GM12878 (cell line): ENCODE measurements at regions not wholly inside any gene's neighbourhood (a gene's known extent, or its start where the extent isn't known, plus 50 kb on each side); places are given as distances from the start of the nearest gene placed in this dataset.

Experiments
- ATAC-seq: fragments of 200-7000 bp; cut with Tn5 transposase; 3 replicates; pipeline ENCODE4 v1.9.1; 2020; ENCODE audit warnings: mild to moderate bottlenecking, moderate library complexity
- BruUV-seq: library from RNA; stranded (reverse); fragments of 400-500 nt; replicated peaks from 2 replicates; lab custom pipeline; 2021; lab: Mats Ljungman, UMichigan
- CTCF ChIA-PET: fragments of 300-600 bp; sonication (Branson Sonifier 250); formaldehyde crosslinking; extraction: SDS; loops from one replicate; lab custom pipeline; 2021; ENCODE audit warnings: inconsistent platforms; lab: Yijun Ruan, JAX
- POLR2A ChIA-PET: fragments of 350-600 bp; formaldehyde crosslinking; extraction: SDS; loops from one replicate; lab custom pipeline; 2021; ENCODE audit warnings: inconsistent platforms; lab: Charles Lee
- RAD21 ChIA-PET: fragments of 300-600 bp; sonication (Branson Sonifier 250); formaldehyde crosslinking; loops from one replicate; lab custom pipeline; 2023; ENCODE audit warnings: antibody characterized with exemption; ENCODE audit not compliant: unreplicated experiment; lab: Charles Lee
- SMC1A ChIA-PET: fragments of 300-600 bp; sonication (Branson Sonifier 250); formaldehyde crosslinking; loops from one replicate; lab custom pipeline; 2023; ENCODE audit not compliant: unreplicated experiment, uncharacterized antibody; lab: Charles Lee
- DNase-seq: peaks from one replicate; pipeline ENCODE4 v3.0.0-alpha.2; 2011; ENCODE audit warnings: low read depth, low spot score
- FAIRE-seq: peaks from 3 replicates; lab custom pipeline; 2011; peaks lifted over from hg19 to GRCh38; lab: Jason Lieb, UNC
- H2AFZ ChIP-seq: 2 replicates; pipeline ENCODE4 v1.6.0; 2011; ENCODE audit warnings: low read depth, low read length, control low read depth; ENCODE audit not compliant: control insufficient read depth
- H3K27ac ChIP-seq: 2 replicates; pipeline ENCODE4 v1.5.1; 2011; ENCODE audit warnings: control low read depth; ENCODE audit not compliant: control insufficient read depth, insufficient read depth
- H3K27me3 ChIP-seq, 2 experiments: replicated peaks in 1 of 2; 2 replicates each; pipeline versions ENCODE4 v1.6.0 to v1.6.1; 2011; ENCODE audit warnings: low read length in 1 of 2; ENCODE audit not compliant: control insufficient read depth in 2 of 2, insufficient read depth in 2 of 2
- H3K36me3 ChIP-seq, 2 experiments: 2 replicates each; pipeline ENCODE4 v1.5.1; 2011; ENCODE audit warnings: low read length in 1 of 2; ENCODE audit not compliant: control insufficient read depth in 2 of 2, insufficient read depth in 2 of 2
- H3K4me1 ChIP-seq: 2 replicates; pipeline ENCODE4 v1.6.1; 2011; ENCODE audit warnings: mild to moderate bottlenecking, low read length, moderate library complexity, mixed read lengths; ENCODE audit not compliant: control insufficient read depth, insufficient read depth
- H3K4me2 ChIP-seq: 2 replicates; pipeline ENCODE4 v1.6.0; 2011; ENCODE audit warnings: control low read depth; ENCODE audit not compliant: control insufficient read depth, insufficient read depth
- H3K4me3 ChIP-seq: fragments of 200-600 bp; sonication (generic); 2 replicates; pipeline ENCODE4 v1.5.1; 2016
- H3K79me2 ChIP-seq: 2 replicates; pipeline ENCODE4 v1.6.0; 2011; ENCODE audit warnings: low read length; ENCODE audit not compliant: control insufficient read depth, insufficient read depth
- H3K9ac ChIP-seq: 2 replicates; pipeline ENCODE4 v1.8.0; 2011; ENCODE audit warnings: low read length, control low read depth, mixed read lengths; ENCODE audit not compliant: control insufficient read depth, insufficient read depth
- H3K9me3 ChIP-seq: replicated peaks from 3 replicates; pipeline ENCODE4 v1.5.1; 2011; ENCODE audit warnings: mild to moderate bottlenecking, low read length; ENCODE audit not compliant: control insufficient read depth, insufficient read depth
- H4K20me1 ChIP-seq: 2 replicates; pipeline ENCODE4 v1.6.0; 2011; ENCODE audit not compliant: control insufficient read depth, insufficient read depth
- CBFB ChIP-seq: IDR thresholded peaks from 2 replicates; pipeline ENCODE4 v1.6.1; 2016; ENCODE audit warnings: antibody characterized with exemption, low read depth
- E4F1 ChIP-seq: fragments of 450-650 bp; IDR thresholded peaks from 2 replicates; pipeline ENCODE4 v1.6.1; 2018; ENCODE audit warnings: borderline replicate concordance, mild to moderate bottlenecking; ENCODE audit not compliant: partially characterized antibody
- GABPA ChIP-seq: IDR thresholded peaks from 2 replicates; pipeline ENCODE4 v1.6.1; 2014; ENCODE audit warnings: antibody characterized with exemption, low read depth, mild to moderate bottlenecking, inconsistent platforms
- NBN ChIP-seq: fragments of 450-650 bp; IDR thresholded peaks from 2 replicates; pipeline ENCODE4 v1.6.1; 2016
- POLR2A ChIP-seq: IDR thresholded peaks from 2 replicates; pipeline ENCODE4 v1.6.1; 2011; ENCODE audit warnings: low read depth, mild to moderate bottlenecking, low read length
- WGBS: methylation state at CpG from one replicate; pipeline ENCODE4 v1.1.6; 2016; ENCODE audit warnings: low lambda C conversion rate; ENCODE audit not compliant: insufficient replicate concordance, insufficient coverage; ENCODE audit errors: missing lambda C conversion rate; 5-methylcytosine and 5-hydroxymethylcytosine counted together
- in situ Hi-C: fragments of 300-500 bp; cut with MboI; formaldehyde crosslinking; loops from 9 replicates; pipeline ENCODE4 v1.14.3; 2018; ENCODE audit warnings: mixed read lengths
- intact Hi-C: fragments of 100-400 bp; cut with micrococcal nuclease; formaldehyde crosslinking; loops from one replicate; pipeline ENCODE4 v1.14.2; 2022; ENCODE audit not compliant: unreplicated experiment

DNA sequence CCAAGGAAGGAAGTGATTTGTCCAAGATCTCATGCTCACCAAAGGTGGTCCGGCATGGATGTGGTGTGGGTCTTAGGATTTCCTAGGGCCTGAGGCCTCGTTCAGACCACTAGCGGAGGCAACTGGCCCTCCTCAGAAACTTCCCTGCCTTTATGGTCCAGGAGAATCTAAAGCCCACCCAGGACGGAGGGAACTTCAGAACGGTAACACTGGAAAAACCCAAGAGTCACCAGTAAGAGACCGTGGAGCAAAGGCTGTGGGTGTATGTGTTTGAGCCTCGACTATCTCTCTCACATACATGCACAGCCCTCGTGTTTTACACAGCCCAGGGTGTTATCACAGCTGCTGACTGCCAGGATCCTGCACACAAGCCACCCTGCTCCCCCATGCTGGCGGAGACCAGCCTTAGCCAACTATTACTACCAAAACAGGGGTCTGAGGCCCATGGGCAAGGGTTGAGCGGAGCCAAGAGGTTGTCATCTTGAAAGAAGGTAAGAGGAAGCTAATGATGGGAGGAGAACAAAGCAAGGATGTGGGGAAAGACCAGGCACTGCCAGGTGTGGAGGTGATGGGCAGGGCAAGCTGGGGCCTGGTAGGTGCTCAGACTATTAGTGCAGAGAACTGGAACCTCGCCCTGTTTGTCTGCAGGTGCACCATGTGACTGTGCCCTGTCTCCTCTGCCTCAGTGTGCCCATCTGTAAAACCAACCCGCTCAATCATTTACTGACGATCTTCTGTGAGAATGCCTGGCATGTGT lies 170.2 kb upstream of the ZMIZ1 start:
- intact Hi-C loops: no loop called here
- FAIRE-seq (no peak), DNase-seq (no peak)
- no peaks in the 10 kb centered on the region for H3K79me2 ChIP-seq
- H3K36me3 ChIP-seq: no peaks in the 10 kb centered on the region
- no peak overlapping the region for H3K4me2 ChIP-seq
- POLR2A ChIA-PET: no interaction called here
- peaks cover 3 to 6% of the 10 kb centered on the region in 2 experiments for H3K27me3 ChIP-seq
- H3K9me3 ChIP-seq: no peaks in the 10 kb centered on the region; the same call in 2 of the 3 replicates
- H3K4me3 ChIP-seq: no peak overlapping the region
- BruUV-seq: no TSS peak
- in situ Hi-C loops: no loop called here
- H4K20me1 ChIP-seq: no peaks in the 10 kb centered on the region
- TF ChIP-seq POLR2A (no peak), GABPA (no peak), E4F1 (no peak), CBFB (no peak), NBN (no peak)
- TF ChIP-seq, all 136 proteins: peak for 0
- Histone ChIP-seq H2AFZ (no peak overlapping the region), H3K27ac (no peak overlapping the region), H3K4me1 (no peaks in the 10 kb centered on the region), H3K9ac (no peak overlapping the region)
- 21% methylated on average over 13 of the region's 13 CpGs for WGBS
- ChIA-PET SMC1A (no interaction called here), RAD21 (no interaction called here), CTCF (no interaction called here)
- ATAC-seq: no peak
